ENCODE measurements at regions not wholly inside any gene's neighbourhood (a gene's known extent, or its start where the extent isn't known, plus 50 kb on each side); places are given as distances from the start of the nearest gene placed in this dataset.

DNA sequence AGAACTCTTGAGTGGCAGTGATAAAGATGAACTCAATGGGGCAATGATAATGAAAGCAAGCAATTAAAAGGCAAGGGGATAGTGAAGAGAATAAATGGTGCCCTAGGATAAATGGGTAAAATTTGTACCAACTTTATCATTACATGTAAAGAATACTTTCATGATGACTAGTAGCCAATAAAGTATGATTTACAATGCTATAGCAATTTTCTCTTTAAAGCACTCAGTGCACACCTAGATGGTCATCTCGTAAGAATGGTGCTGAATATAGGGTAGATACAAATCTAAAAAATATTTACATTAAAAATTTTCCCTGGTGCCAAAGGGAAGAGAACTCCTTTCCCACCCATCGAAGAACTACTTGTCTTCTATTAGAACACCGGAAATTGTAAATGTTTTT, 651.4 kb downstream of the STPG2 start:
- Histone ChIP-seq H3K4me3 (ENCODE audit: low read depth, low read length, poor library complexity, severe bottlenecking) (no peak overlapping the region), H3K36me3 (ENCODE audit: insufficient read depth, low read length, poor library complexity, severe bottlenecking) (no peaks in the 10 kb centered on the region), H3K27me3 (replicated peaks; ENCODE audit: insufficient read depth, low read depth, low read length, poor library complexity) (no peaks in the 10 kb centered on the region), H3K9me3 (ENCODE audit: low read depth, low read length, poor library complexity, severe bottlenecking) (no peaks in the 10 kb centered on the region), H3K27ac (ENCODE audit: low read depth, low read length, poor library complexity, severe bottlenecking) (no peak overlapping the region), H3K4me1 (ENCODE audit: insufficient read depth, low read length, poor library complexity, severe bottlenecking) (no peaks in the 10 kb centered on the region)
- no peak for DNase-seq (ENCODE audit: low spot score)
- ChIA-PET CTCF (no interaction called here), POLR2A (ENCODE audit: low non-redundant PET) (no interaction called here)
- BruUV-seq (replicated peaks): no TSS peak
- TF ChIP-seq EZH2 (IDR thresholded peaks at IDR 0.05; ENCODE audit: borderline replicate concordance, low read depth, low read length, poor library complexity, severe bottlenecking): no peak
- TF ChIP-seq, protein P1, sequence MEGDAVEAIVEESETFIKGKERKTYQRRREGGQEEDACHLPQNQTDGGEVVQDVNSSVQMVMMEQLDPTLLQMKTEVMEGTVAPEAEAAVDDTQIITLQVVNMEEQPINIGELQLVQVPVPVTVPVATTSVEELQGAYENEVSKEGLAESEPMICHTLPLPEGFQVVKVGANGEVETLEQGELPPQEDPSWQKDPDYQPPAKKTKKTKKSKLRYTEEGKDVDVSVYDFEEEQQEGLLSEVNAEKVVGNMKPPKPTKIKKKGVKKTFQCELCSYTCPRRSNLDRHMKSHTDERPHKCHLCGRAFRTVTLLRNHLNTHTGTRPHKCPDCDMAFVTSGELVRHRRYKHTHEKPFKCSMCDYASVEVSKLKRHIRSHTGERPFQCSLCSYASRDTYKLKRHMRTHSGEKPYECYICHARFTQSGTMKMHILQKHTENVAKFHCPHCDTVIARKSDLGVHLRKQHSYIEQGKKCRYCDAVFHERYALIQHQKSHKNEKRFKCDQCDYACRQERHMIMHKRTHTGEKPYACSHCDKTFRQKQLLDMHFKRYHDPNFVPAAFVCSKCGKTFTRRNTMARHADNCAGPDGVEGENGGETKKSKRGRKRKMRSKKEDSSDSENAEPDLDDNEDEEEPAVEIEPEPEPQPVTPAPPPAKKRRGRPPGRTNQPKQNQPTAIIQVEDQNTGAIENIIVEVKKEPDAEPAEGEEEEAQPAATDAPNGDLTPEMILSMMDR (conservative IDR thresholded peaks at IDR 0.05; ENCODE audit: low read depth, low read length): no peak
- intact Hi-C loops (cut with micrococcal nuclease; ENCODE audit: unreplicated experiment): no loop called here

DNA sequence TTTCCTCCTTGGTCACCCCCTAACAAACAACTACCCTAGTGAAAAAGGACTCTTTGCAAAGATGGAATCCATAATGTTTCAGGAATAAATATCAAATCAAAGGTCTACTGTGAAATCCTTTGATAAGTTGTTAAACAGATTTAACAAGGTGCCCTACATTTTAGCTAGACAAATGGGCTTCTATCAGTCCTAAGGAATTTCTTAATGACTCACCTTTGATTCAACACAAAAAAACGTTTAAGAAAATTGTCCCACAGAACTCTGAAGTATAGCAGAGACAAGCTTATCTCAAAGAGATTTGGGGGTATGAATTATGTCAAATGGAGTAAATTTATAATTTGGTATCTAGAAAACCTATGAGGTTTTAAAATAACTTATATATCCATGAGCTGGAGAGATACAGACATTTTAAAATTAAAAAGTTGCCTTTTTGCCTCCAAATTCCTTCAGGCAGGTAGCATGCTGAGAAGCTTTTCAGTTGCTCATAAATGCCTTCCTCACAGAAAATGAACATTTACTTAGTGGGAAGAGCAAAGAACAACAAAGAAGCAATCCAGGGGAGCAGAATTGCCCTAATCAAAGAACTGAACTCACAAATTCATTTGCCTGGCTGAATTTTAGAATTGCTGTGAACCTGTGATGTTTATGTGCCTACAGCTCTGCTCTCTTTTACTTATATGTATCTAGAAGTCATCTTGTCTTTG, 649.3 kb downstream of the STPG2 start:
- H3K27ac ChIP-seq (ENCODE audit: low read depth, low read length, poor library complexity, severe bottlenecking): no peak overlapping the region
- no peak overlapping the region for H3K4me3 ChIP-seq (ENCODE audit: low read depth, low read length, poor library complexity, severe bottlenecking)
- H3K9me3 ChIP-seq (ENCODE audit: low read depth, low read length, poor library complexity, severe bottlenecking): no peaks in the 10 kb centered on the region
- H3K27me3 ChIP-seq (replicated peaks; ENCODE audit: insufficient read depth, low read depth, low read length, poor library complexity): no peaks in the 10 kb centered on the region
- TF ChIP-seq, protein P1 (conservative IDR thresholded peaks at IDR 0.05; ENCODE audit: low read depth, low read length): no peak
- no peak for TF ChIP-seq EZH2 (IDR thresholded peaks at IDR 0.05; ENCODE audit: borderline replicate concordance, low read depth, low read length, poor library complexity, severe bottlenecking)
- H3K36me3 ChIP-seq (ENCODE audit: insufficient read depth, low read length, poor library complexity, severe bottlenecking): no peaks in the 10 kb centered on the region
- no peaks in the 10 kb centered on the region for H3K4me1 ChIP-seq (ENCODE audit: insufficient read depth, low read length, poor library complexity, severe bottlenecking)
- intact Hi-C loops (cut with micrococcal nuclease; ENCODE audit: unreplicated experiment): no loop called here
- POLR2A ChIA-PET (ENCODE audit: low non-redundant PET): no interaction called here
- CTCF ChIA-PET: no interaction called here
- DNase-seq (ENCODE audit: low spot score): no peak
- no TSS peak for BruUV-seq (replicated peaks)

DNA sequence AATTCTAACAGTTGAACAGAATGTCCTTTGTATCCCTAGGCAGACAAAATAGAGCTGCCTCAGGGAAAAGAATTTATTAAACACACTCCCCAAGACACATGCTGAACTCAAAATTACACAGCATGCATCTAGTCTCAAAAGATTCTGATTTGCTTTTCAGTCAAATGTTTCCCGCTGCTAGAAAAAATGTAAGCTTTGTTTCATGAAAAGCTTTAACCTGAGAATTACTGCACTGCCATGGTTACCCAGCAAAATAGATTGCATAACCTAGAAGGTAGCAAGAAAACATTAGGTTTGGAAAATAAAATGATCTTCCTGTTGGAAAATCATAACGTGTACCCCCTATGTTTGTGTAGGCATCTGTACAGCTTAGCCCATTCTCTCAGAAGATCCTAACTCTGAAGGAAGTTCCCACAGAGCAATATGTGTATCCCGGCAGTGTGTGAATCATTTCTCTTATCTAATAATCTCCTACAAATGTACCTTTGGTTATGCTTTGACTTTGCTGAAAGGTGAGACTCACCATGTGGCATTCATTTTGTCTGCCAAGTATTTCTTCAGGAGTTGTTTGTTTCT, 646.9 kb downstream of the STPG2 start:
- H3K4me3 ChIP-seq (ENCODE audit: low read depth, low read length, poor library complexity, severe bottlenecking): no peak overlapping the region
- intact Hi-C loops (cut with micrococcal nuclease; ENCODE audit: unreplicated experiment): loop anchor here (5.0 kb wide), 1 partner anchor 299 kb away; no protein-coding TSS in a partner anchor

More for the DNA sequence above, 646.9 kb downstream of the STPG2 start:
- H3K27me3 ChIP-seq (replicated peaks; ENCODE audit: insufficient read depth, low read depth, low read length, poor library complexity): no peaks in the 10 kb centered on the region
- ChIA-PET POLR2A (ENCODE audit: low non-redundant PET) (no interaction called here), CTCF (no interaction called here)
- H3K9me3 ChIP-seq (ENCODE audit: low read depth, low read length, poor library complexity, severe bottlenecking): no peaks in the 10 kb centered on the region
- no peak for DNase-seq (ENCODE audit: low spot score)
- H3K27ac ChIP-seq (ENCODE audit: low read depth, low read length, poor library complexity, severe bottlenecking): no peak overlapping the region
- TF ChIP-seq, protein P1 (conservative IDR thresholded peaks at IDR 0.05; ENCODE audit: low read depth, low read length): no peak
- TF ChIP-seq EZH2 (IDR thresholded peaks at IDR 0.05; ENCODE audit: borderline replicate concordance, low read depth, low read length, poor library complexity, severe bottlenecking): no peak
- no peaks in the 10 kb centered on the region for H3K36me3 ChIP-seq (ENCODE audit: insufficient read depth, low read length, poor library complexity, severe bottlenecking)
- no peaks in the 10 kb centered on the region for H3K4me1 ChIP-seq (ENCODE audit: insufficient read depth, low read length, poor library complexity, severe bottlenecking)
- BruUV-seq (replicated peaks): no TSS peak

All from A673 (cell line).